ENCODE measurements at regions not wholly inside any gene's neighbourhood (a gene's known extent, or its start where the extent isn't known, plus 50 kb on each side); places are given as distances from the start of the nearest gene placed in this dataset.
A peak's percentile ranks its signal among the peaks of the same experiment; 100 is the strongest.

GRCh38 chr19:30128211-30128610 is 186.2 kb downstream of the URI1 start:
- no peak for DNase-seq (ENCODE audit: low spot score)

- DNase-seq (ENCODE audit: low spot score), result no peak
These were observed 188.5 kb downstream of the URI1 start for GRCh38 chr19:30130356-30131122.

GRCh38 chr19:30131246-30131645 is 189.2 kb downstream of the URI1 start:
- DNase-seq (ENCODE audit: low spot score), result no peak

GRCh38 chr19:30131722-30132291 is 189.8 kb downstream of the URI1 start:
- no peak for DNase-seq (ENCODE audit: low spot score)

- no peak for DNase-seq (ENCODE audit: low spot score)
These were observed 190.5 kb downstream of the URI1 start for GRCh38 chr19:30132343-30133075.

GRCh38 chr19:30133803-30134202 is 191.8 kb downstream of the URI1 start:
- DNase-seq (ENCODE audit: low spot score), result no peak

- DNase-seq (ENCODE audit: low spot score), result no peak
These were observed 193.2 kb downstream of the URI1 start for GRCh38 chr19:30135093-30135757.

- DNase-seq (ENCODE audit: low spot score), result no peak
These were observed 193.8 kb downstream of the URI1 start for GRCh38 chr19:30135797-30136196.

GRCh38 chr19:30136611-30137195 is 194.7 kb downstream of the URI1 start:
- DNase-seq (ENCODE audit: low spot score), result no peak

GRCh38 chr19:30137747-30138146 is 195.7 kb downstream of the URI1 start:
- DNase-seq (ENCODE audit: low spot score), result no peak

- no peak for DNase-seq (ENCODE audit: low spot score)
These were observed 202.3 kb downstream of the URI1 start for GRCh38 chr19:30144242-30144758.

- DNase-seq (ENCODE audit: low spot score), result no peak
These were observed 202.8 kb downstream of the URI1 start for GRCh38 chr19:30144802-30145201.

GRCh38 chr19:30145467-30145866 is 203.4 kb downstream of the URI1 start:
- DNase-seq (ENCODE audit: low spot score), result no peak

GRCh38 chr19:30146346-30146745 is 204.3 kb downstream of the URI1 start:
- no peak for DNase-seq (ENCODE audit: low spot score)

- peak; percentile 16 for DNase-seq (ENCODE audit: low spot score)
These were observed 206.2 kb downstream of the URI1 start for GRCh38 chr19:30148039-30148790.

- no peak for DNase-seq (ENCODE audit: low spot score)
These were observed 206.8 kb downstream of the URI1 start for GRCh38 chr19:30148803-30149202.

GRCh38 chr19:30149300-30149699 is 207.3 kb downstream of the URI1 start:
- DNase-seq (ENCODE audit: low spot score), result no peak

- DNase-seq (ENCODE audit: low spot score), result no peak
These were observed 208.6 kb downstream of the URI1 start for GRCh38 chr19:30150626-30151025.

- DNase-seq (ENCODE audit: low spot score), result no peak
These were observed 209.0 kb downstream of the URI1 start for GRCh38 chr19:30151081-30151480.

GRCh38 chr19:30152510-30153291 is 210.7 kb downstream of the URI1 start:
- no peak for DNase-seq (ENCODE audit: low spot score)
